H54 (cell line): ENCODE measurements at regions not wholly inside any gene's neighbourhood (a gene's known extent, or its start where the extent isn't known, plus 50 kb on each side); places are given as distances from the start of the nearest gene placed in this dataset.

Experiments used
- DNase-seq: peaks from one replicate; pipeline ENCODE4 v3.0.0; 2011; ENCODE audit warnings: low spot score, mixed read lengths; ENCODE audit not compliant: insufficient read length
- FAIRE-seq: peaks from 3 replicates; lab custom pipeline; 2011; peaks lifted over from hg19 to GRCh38; lab: Jason Lieb, UNC
- POLR2A ChIP-seq: IDR thresholded peaks from 2 replicates; pipeline ENCODE4 v1.6.1; 2011; ENCODE audit warnings: low read depth, mild to moderate bottlenecking, low read length

DNA sequence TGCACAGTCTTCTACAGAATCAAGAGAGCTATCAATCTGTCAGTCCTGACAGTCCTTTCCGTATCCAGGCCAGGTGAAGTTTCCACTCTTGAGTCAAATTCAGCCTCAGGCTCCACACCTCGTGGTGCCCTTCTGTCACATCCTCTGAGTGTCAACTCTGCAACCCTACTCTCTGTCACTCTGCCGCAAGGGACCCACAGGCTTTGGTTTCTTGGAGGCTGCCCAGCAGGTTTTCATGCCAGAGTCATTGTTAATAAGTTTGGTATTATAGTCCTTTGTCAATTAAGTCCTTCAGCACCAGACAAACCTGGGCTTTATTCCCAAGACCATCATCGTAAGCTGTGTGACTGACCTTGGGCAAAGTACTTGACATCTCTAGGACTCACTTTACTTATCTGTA, 83.4 kb upstream of the KLHL13 start:
- DNase-seq (no peak), FAIRE-seq (no peak)
- TF ChIP-seq POLR2A: no peak

DNA sequence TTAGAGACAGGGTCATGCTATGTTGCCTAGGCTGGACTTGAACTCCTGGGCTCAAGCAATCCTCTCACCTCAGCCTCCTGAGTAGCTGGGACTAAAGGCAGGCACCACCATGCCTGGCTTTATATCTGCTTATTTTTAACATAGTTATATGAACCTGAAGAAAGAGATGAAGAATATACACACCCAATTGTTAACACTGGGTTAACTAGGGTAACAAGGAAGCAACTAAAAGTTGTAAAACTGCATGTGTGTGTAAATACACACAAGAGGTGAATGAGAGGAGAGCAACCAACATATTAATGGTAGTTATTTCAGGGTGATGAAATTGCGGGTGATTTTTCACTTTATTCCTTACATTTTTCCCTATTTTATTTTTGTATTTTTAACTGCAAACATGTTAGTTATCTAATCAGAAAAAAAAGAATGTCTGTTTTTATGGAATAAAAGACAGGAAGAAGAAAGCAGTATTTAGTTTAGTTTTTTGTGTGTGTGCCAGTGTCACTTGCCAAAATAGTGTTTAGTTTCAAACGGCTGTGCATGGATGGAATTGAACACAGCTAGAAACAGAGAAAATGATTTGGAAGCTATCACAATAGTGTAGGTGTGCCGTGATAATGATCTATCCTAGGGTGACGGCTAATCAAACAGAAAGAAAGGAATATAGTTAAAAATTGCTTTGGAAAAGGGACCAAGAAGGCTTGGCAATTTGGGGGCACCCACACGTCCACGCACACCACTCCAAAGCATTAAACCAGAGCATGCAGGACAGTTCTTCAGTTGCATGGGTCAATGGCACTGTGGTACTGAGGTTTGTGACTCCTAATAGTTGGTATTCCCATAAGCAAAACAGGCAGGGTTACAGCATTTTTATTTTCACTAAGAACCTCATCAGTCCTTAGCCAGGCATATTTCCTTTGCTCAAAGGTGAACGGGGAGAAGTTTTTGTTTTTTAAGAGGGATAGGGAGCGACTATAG, 89.1 kb upstream of the KLHL13 start:
- FAIRE-seq (no peak), DNase-seq (no peak)
- TF ChIP-seq POLR2A: no peak

DNA sequence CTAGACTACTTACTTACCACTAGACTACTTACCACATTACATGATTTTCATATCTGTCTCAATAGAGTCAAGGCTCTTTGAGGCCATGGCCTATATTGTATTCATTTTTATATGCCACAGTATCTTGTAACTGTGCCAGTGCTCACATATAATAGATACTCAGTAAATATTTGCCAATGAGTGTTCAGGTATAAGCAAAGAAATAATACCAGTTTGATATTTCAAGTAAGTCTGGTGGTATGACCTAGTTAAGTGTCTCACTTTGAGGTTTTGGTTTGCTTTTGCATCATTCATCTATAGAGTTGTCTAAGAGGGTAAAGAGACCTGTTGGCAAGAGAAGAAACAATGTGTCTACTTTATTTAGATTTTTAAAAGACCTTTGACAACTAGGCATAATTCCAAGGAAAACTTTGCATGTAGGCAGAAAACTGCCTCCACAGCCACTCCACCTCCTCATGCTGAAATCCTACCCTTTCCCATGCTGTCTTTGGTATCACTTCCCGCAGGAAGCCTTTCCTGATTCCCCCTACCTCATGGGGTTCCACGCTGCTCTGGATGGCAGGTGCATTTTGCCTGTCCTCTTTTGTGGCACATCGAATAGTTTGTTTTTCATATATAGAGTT, 91.3 kb upstream of the KLHL13 start:
- FAIRE-seq: no peak
- TF ChIP-seq POLR2A: no peak
- DNase-seq: no peak

DNA sequence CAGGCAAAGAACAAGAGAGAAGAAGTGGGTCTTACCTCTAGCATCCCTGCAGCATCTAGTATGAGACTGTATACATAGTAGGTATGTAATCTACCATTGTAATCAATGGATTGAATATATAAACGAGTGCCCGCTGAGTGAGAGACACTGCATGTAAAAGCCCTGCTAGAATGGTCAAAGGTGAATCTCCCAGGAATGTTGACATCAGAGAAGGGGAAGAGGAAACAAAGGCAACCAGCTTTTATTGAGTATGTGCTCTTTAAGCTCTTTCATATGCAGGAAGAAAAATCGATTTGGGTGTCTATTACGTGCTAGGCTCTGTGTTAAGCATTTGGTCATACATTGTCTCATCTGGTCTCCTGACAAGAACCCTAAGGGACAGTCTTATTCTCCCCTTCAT, 91.9 kb upstream of the KLHL13 start:
- no peak for TF ChIP-seq POLR2A
- no peak for DNase-seq
- no peak for FAIRE-seq

DNA sequence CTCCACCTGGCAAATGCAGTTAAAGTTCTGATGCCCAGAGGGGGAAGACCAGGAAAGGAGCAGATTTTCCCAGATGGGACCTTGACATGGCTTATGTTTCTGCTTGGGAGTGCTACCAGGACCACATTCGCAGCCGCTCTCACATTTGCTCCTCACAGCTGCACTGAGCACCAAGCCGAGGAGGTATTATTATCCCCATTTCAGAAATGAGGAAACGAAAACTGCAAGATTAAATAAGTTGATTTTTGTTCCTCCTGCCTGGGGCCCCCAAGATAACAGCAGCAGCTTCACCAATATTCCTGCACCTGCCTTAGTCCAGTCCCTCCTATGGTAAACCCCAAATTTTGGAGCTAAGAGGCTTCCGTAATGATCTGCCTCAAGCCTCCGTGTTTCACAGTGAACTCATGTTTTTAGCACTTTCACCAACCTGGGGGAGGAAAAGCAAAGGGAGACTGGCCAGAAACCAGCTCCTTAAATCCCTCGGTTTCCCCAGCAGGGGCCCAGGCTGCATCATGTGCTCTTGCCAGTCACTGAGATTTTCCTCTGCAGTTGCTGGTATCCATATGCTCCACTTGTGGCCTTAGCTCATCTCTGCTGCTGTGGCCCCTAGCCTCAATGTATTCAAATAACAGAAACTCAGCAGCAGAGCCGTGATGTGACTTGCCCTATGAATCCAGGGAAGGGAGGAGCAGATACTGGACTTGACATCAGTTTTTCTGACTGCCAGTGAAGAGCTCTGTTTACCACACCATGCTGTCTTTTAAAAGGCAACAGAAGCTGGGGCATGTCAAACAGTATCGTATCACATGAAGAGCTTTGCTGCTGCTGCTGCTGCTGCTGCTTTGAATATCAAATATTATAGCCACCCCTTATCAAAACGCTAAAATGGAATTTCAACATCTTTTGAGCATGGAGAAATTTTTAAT, 95.5 kb upstream of the KLHL13 start:
- no peak for DNase-seq
- no peak for FAIRE-seq
- no peak for TF ChIP-seq POLR2A

DNA sequence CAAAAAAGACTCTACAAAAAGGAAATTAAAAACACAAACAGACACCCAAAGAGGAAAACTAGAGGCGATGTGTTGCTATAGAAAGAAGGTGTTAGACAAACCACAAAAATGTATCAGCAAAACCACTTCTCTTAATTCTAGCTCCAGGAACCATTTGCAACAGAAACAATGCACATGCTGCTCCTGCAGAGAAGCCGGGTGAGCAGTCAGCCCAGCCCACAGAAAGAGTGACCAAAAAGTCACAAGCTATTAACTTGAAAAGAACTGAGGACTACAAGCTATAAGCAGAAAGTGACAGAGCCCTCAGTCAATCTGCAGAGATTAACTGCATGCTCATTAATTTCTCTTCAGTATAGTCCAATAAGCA, 96.2 kb upstream of the KLHL13 start:
- FAIRE-seq: no peak
- TF ChIP-seq POLR2A: no peak
- no peak for DNase-seq

DNA sequence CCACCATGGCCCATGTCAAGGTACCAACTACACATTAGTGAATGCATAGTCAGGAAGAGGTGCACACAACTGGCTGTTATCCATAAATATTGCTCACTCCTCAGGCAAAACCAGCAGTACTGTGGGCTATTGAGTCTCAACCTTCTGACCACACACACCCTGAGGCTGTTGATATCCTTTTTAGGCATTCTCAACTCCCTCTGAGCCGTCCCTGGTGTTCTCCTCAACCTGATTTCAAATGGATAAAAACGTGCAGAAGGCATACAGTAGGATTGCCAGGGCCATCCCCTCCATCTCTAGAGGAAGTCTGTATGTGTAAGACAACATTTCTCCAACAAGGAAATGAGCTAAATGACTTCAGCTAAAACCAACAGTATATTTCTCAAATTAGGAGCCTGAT, 98.7 kb upstream of the KLHL13 start:
- TF ChIP-seq POLR2A: no peak
- no peak for DNase-seq
- no peak for FAIRE-seq

DNA sequence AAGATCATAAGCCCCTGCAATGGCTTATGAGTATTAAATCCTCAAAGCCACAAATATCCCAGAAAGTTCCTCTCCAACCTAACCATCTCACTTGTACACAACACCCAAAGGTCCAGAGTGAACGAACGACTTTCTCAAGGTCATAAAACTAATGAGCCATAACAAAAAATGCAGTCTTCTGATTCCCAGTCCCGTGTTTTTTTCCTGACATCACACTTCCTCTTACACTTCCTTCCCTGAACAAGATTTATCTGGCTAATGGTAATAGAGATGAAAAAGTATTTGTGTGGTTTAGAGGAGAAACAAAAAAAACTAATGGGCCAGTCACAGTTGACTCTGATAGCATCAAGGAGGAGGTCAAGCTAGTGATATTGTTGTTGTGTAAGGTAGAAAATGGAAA, 99.5 kb upstream of the KLHL13 start:
- no peak for DNase-seq
- TF ChIP-seq POLR2A: no peak
- FAIRE-seq: no peak

DNA sequence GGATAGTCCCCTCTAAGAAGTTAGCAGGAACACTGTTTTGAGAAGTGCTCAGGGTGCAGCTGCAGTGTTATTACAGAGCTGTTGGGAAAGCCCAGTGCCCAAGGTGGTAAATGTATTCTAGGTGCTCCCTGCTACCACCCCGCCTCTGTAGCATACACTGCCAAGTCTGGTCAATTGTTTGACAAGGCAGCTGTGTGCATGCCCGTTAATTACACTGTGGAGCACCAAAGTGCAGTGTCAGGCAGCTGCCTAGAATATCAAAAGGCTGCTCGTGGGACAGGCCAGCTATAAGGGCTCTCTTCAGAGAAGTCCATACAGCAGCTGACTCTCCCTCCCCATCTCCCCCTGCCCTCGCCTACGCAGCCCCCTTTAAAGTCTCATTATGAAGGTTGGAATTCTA, 99.9 kb upstream of the KLHL13 start:
- DNase-seq: no peak
- TF ChIP-seq POLR2A: no peak
- no peak for FAIRE-seq

DNA sequence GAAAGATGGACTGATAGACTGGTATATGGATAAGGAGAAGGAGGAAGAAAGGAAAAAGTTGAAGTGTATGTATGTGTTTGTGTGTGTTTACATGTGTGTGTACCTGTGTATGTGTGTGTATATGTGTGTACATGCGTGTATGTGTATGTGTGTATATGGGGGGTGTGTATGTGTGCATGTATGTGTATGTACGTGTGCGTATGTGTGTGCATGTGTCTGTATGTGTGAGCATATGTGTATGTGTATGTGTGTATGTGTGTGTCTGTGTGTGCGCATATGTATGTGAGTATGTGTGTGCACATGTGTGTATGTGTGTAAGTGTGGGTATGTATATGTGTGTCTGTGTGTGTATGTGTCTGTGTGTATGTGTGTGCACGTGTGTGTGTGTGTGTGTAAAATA, 101.5 kb upstream of the KLHL13 start:
- DNase-seq (no peak), FAIRE-seq (no peak)
- no peak for TF ChIP-seq POLR2A

DNA sequence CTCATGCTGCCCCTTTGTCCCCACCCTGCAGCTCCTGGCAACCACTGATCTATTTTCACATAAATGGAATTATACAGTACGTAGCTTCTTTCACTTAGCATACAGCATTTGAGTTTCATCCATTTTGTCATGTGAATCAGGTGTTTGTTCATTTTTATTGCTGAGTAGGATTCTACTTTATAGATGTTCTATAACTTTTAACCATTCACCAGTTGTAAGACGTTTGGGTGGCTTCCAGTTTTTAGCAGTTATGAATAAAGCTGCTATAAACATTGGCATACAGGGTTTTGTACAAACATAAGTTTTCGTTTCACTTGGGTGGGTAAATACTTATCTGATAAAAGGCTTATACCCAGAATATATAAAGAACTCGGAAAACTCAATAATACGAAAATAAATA, 102.3 kb upstream of the KLHL13 start:
- no peak for DNase-seq
- no peak for FAIRE-seq
- no peak for TF ChIP-seq POLR2A

DNA sequence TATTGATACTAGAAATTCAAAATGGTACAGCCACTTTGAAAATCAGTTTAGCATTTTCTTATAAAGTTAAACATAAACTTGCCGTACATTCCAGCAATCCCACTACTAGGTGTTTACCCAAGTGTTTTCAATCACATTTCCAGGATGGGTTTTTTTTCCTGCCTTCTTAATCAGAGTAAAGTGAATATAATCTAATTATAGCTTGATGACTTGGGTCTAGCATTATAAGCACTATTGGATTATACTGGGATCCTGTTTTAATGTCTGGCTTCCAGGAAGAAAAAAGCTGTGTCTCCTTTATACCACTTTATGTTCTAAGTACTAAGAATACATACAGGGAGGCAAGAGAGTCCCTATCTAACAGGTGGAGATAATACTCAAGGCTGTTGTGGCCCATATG, 103.3 kb upstream of the KLHL13 start:
- no peak for FAIRE-seq
- TF ChIP-seq POLR2A: no peak
- DNase-seq: no peak

DNA sequence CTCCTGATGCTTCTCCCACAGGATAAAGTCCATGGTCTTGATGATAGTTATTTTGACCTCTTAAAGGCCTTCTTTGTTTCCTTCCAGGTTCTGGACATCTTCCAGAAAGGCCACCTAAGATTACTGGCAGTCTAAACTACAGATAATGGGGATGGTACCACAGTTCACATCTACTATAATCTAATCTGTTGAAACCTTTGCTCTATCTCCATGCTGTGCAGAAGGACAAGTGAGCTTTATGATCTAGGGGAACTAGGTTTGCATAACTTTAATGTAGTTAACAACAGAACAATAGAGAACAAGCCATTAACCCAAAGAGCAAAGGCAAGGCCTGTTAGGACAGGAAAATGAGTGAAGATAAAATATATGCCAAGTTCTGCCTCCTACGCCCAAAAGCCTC, 103.9 kb upstream of the KLHL13 start:
- DNase-seq (no peak), FAIRE-seq (no peak)
- no peak for TF ChIP-seq POLR2A

DNA sequence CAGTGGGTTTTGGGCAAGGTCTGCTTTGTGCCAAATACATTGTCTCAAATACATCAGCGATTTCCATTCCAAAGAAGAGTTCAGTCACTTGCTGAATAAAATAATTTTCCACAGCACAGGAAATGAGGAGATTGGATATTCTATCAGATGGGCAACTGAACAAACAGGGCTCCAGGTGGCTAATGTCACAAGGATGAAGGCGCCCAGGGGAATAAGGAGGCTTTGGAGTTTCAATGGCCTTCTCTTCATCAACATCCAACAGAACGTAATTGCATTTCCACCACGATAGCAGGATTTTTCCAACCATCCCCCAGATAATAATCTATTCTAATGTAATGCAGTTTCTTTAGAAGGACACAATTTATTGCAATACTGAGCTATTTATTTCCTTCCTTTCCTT, 104.7 kb upstream of the KLHL13 start:
- no peak for DNase-seq
- FAIRE-seq: no peak
- TF ChIP-seq POLR2A: no peak
